Neuronal stem cell (in vitro differentiated cells): ENCODE measurements at regions not wholly inside any gene's neighbourhood (a gene's known extent, or its start where the extent isn't known, plus 50 kb on each side); places are given as distances from the start of the nearest gene placed in this dataset.

ENCODE experiments used
- DNase-seq: peaks from one replicate; pipeline ENCODE4 v3.0.0-alpha.2; 2013; ENCODE audit warnings: low spot score
- H2AFZ ChIP-seq: one replicate; pipeline ENCODE4 v1.6.1; 2013; ENCODE audit warnings: mild to moderate bottlenecking, low read length, inconsistent platforms
- H2AK5ac ChIP-seq: 2 replicates; pipeline ENCODE4 v1.6.1; 2013; ENCODE audit warnings: low read depth, mild to moderate bottlenecking, inconsistent platforms, low read length, moderate library complexity, mixed read lengths
- H2BK120ac ChIP-seq: 2 replicates; pipeline ENCODE4 v1.6.1; 2013; ENCODE audit warnings: low read depth, mild to moderate bottlenecking, inconsistent platforms, low read length, moderate library complexity, mixed read lengths
- H2BK12ac ChIP-seq: one replicate; pipeline ENCODE4 v1.6.1; 2013; ENCODE audit warnings: low read length, inconsistent platforms
- H2BK15ac ChIP-seq: 2 replicates; pipeline ENCODE4 v1.6.1; 2013; ENCODE audit warnings: mild to moderate bottlenecking, low read length, inconsistent platforms, mixed read lengths
- H2BK5ac ChIP-seq: one replicate; pipeline ENCODE4 v1.6.1; 2013; ENCODE audit warnings: inconsistent platforms, mild to moderate bottlenecking, low read length, moderate library complexity
- H3K14ac ChIP-seq: one replicate; pipeline ENCODE4 v1.6.1; 2013; ENCODE audit warnings: low read length, inconsistent platforms
- H3K18ac ChIP-seq: 2 replicates; pipeline ENCODE4 v1.6.1; 2013; ENCODE audit warnings: low read length, inconsistent platforms
- H3K23ac ChIP-seq: 2 replicates; pipeline ENCODE4 v1.6.1; 2013; ENCODE audit warnings: low read depth, mild to moderate bottlenecking, mixed read lengths, low read length, inconsistent platforms; ENCODE audit not compliant: poor library complexity
- H3K27ac ChIP-seq: replicated peaks from 3 replicates; pipeline ENCODE4 v1.5.1; 2013; ENCODE audit warnings: low read length, inconsistent platforms
- H3K27me3 ChIP-seq, 3 experiments: 2 replicates each; pipeline ENCODE4 v1.6.1; 2013; ENCODE audit warnings: low read length in 3 of 3, mild to moderate bottlenecking in 2 of 3, inconsistent platforms in 1 of 3, low read depth in 1 of 3, mixed read lengths in 1 of 3, moderate library complexity in 1 of 3; ENCODE audit not compliant: control insufficient read depth in 3 of 3, insufficient read depth in 3 of 3
- H3K36me3 ChIP-seq, 2 donors: replicated peaks in 1 of 2; 2 replicates each; pipeline ENCODE4 v1.6.1; 2013; ENCODE audit warnings: low read length in 2 of 2; ENCODE audit not compliant: control insufficient read depth in 2 of 2, insufficient read depth in 2 of 2
- H3K4ac ChIP-seq: 2 replicates; pipeline ENCODE4 v1.6.1; 2013; ENCODE audit warnings: inconsistent platforms, mild to moderate bottlenecking, low read length, moderate library complexity
- H3K4me1 ChIP-seq, 2 donors: 1 replicate in 1 of 2; 2 replicates in 1 of 2; pipeline ENCODE4 v1.6.1; 2013; ENCODE audit warnings: low read length in 2 of 2, low read depth in 1 of 2; ENCODE audit not compliant: control insufficient read depth in 2 of 2, insufficient read depth in 1 of 2
- H3K4me2 ChIP-seq: one replicate; pipeline ENCODE4 v1.6.1; 2013; ENCODE audit warnings: mild to moderate bottlenecking, low read length, inconsistent platforms; ENCODE audit not compliant: insufficient read depth, poor library complexity, severe bottlenecking
- H3K4me3 ChIP-seq, 2 donors: 2 replicates each; pipeline ENCODE4 v1.5.1; 2013; ENCODE audit warnings: low read length in 2 of 2, mild to moderate bottlenecking in 2 of 2, inconsistent platforms in 1 of 2, moderate library complexity in 1 of 2
- H3K79me1 ChIP-seq: one replicate; pipeline ENCODE4 v1.6.1; 2013; ENCODE audit warnings: low read depth, mild to moderate bottlenecking, inconsistent platforms, low read length, moderate library complexity
- H3K9ac ChIP-seq: one replicate; pipeline ENCODE4 v1.6.1; 2013; ENCODE audit warnings: mild to moderate bottlenecking, low read depth, low read length, inconsistent platforms; ENCODE audit not compliant: poor library complexity
- H3K9me3 ChIP-seq, 2 donors: replicated peaks in 1 of 2; 2 replicates each; pipeline versions ENCODE3 to v1.6.1; 2013; ENCODE audit warnings: low read length in 2 of 2, mild to moderate bottlenecking in 2 of 2, inconsistent platforms in 1 of 2, low read depth in 1 of 2, mixed read lengths in 1 of 2, moderate library complexity in 1 of 2; ENCODE audit not compliant: control insufficient read depth in 2 of 2, insufficient read depth in 1 of 2
- H4K8ac ChIP-seq: one replicate; pipeline ENCODE4 v1.6.1; 2013; ENCODE audit warnings: low read depth, mild to moderate bottlenecking, inconsistent platforms, low read length, moderate library complexity
- H4K91ac ChIP-seq: one replicate; pipeline ENCODE4 v1.6.1; 2013; ENCODE audit warnings: low read length, low read depth, mild to moderate bottlenecking, inconsistent platforms; ENCODE audit not compliant: poor library complexity
- WGBS, 2 donors: extraction: QIAGEN DNeasy Blood & Tissue Kit; methylation state at CpG; one replicate each; pipeline ENCODE4 v1.1.7; 2013; ENCODE audit warnings: missing lambda C conversion rate in 2 of 2, mixed read lengths in 1 of 2; ENCODE audit not compliant: insufficient read length in 2 of 2, insufficient replicate concordance in 1 of 2; ENCODE audit errors: extremely low coverage in 2 of 2; 5-methylcytosine and 5-hydroxymethylcytosine counted together

- no CpG with 5 or more reads among the region's 2 CpGs for WGBS, 2 donors
- Histone ChIP-seq H2AFZ (peak overlapping the region; percentile 14), H2BK5ac (no peak overlapping the region), H3K4me1 (peaks cover 1 to 21% of the 10 kb centered on the region in 2 donors), H2BK15ac (no peak overlapping the region), H3K18ac (no peak overlapping the region), H4K91ac (no peak overlapping the region), H3K4me3 (no peak overlapping the region), H3K27ac (no peak overlapping the region), H2BK120ac (no peak overlapping the region), H4K8ac (no peak overlapping the region), H2BK12ac (no peak overlapping the region), H3K27me3 (no peaks in the 10 kb centered on the region), H2AK5ac (no peak overlapping the region), H3K9ac (no peak overlapping the region), H3K79me1 (no peaks in the 10 kb centered on the region), H3K4ac (no peak overlapping the region), H3K23ac (no peak overlapping the region), H3K4me2 (no peak overlapping the region), H3K14ac (no peak overlapping the region), H3K9me3 (peaks cover 0 to 4% of the 10 kb centered on the region in 2 donors), H3K36me3 (no peaks in the 10 kb centered on the region)
- no peak for DNase-seq
These were observed 307.8 kb downstream of the KBTBD8 start for GRCh38 chr3:67305922-67306321.

GRCh38 chr3:67311440-67311839 is 313.3 kb downstream of the KBTBD8 start:
- Histone ChIP-seq H3K27ac (no peak overlapping the region), H3K9me3 (peaks cover 0 to 4% of the 10 kb centered on the region in 2 donors), H3K79me1 (no peaks in the 10 kb centered on the region), H2BK5ac (no peak overlapping the region), H3K27me3 (no peaks in the 10 kb centered on the region), H3K4ac (no peak overlapping the region), H3K9ac (no peak overlapping the region), H2AFZ (no peak overlapping the region), H2AK5ac (no peak overlapping the region), H3K23ac (no peak overlapping the region), H4K91ac (no peak overlapping the region), H3K36me3 (no peaks in the 10 kb centered on the region), H3K18ac (no peak overlapping the region), H2BK120ac (no peak overlapping the region), H3K4me1 (no peaks in the 10 kb centered on the region), H2BK12ac (no peak overlapping the region), H2BK15ac (no peak overlapping the region), H3K4me2 (no peak overlapping the region), H3K14ac (no peak overlapping the region), H3K4me3 (no peak overlapping the region), H4K8ac (no peak overlapping the region)
- no peak for DNase-seq
- no CpG with 5 or more reads among the region's 4 CpGs for WGBS, 2 donors

- Histone ChIP-seq H2BK5ac (no peak overlapping the region), H4K8ac (no peak overlapping the region), H3K4ac (no peak overlapping the region), H3K18ac (no peak overlapping the region), H2AK5ac (no peak overlapping the region), H3K23ac (no peak overlapping the region), H4K91ac (no peak overlapping the region), H3K4me2 (no peak overlapping the region), H3K9ac (no peak overlapping the region), H3K4me3 (no peak overlapping the region), H3K36me3 (no peaks in the 10 kb centered on the region), H3K9me3 (peaks cover 0 to 2% of the 10 kb centered on the region in 2 donors), H3K27me3 (no peaks in the 10 kb centered on the region), H2AFZ (no peak overlapping the region), H3K4me1 (no peaks in the 10 kb centered on the region), H3K14ac (no peak overlapping the region), H3K79me1 (no peaks in the 10 kb centered on the region), H3K27ac (no peak overlapping the region), H2BK120ac (no peak overlapping the region), H2BK15ac (no peak overlapping the region), H2BK12ac (no peak overlapping the region)
- WGBS, 2 donors = no CpG with 5 or more reads among the region's 3 CpGs
- no peak for DNase-seq
These were observed 314.0 kb downstream of the KBTBD8 start for GRCh38 chr3:67312155-67312554.

- H3K4ac ChIP-seq = no peak overlapping the region
- no peak overlapping the region for H3K23ac ChIP-seq
- no peak overlapping the region for H3K4me3 ChIP-seq
- peaks cover 0 to 2% of the 10 kb centered on the region in 2 donors for H3K9me3 ChIP-seq
- H4K8ac ChIP-seq = no peak overlapping the region
- H2BK15ac ChIP-seq = no peak overlapping the region
- no peaks in the 10 kb centered on the region for H3K79me1 ChIP-seq
- no peaks in the 10 kb centered on the region for H3K36me3 ChIP-seq
- DNase-seq = no peak
- H3K14ac ChIP-seq = no peak overlapping the region
- H4K91ac ChIP-seq = no peak overlapping the region
- no peak overlapping the region for H2BK12ac ChIP-seq
- H2BK120ac ChIP-seq = no peak overlapping the region
- WGBS, 2 donors = no CpG with 5 or more reads among the region's 2 CpGs
- H3K4me2 ChIP-seq = no peak overlapping the region
- H3K18ac ChIP-seq = no peak overlapping the region
- H2AFZ ChIP-seq = no peak overlapping the region
- H2BK5ac ChIP-seq = no peak overlapping the region
- no peaks in the 10 kb centered on the region for H3K27me3 ChIP-seq
- H3K4me1 ChIP-seq = no peaks in the 10 kb centered on the region
- no peak overlapping the region for H2AK5ac ChIP-seq
- H3K9ac ChIP-seq = no peak overlapping the region
- H3K27ac ChIP-seq = no peak overlapping the region
These were observed 320.1 kb downstream of the KBTBD8 start for GRCh38 chr3:67318162-67318561.
